HG03457 (cell line): ENCODE measurements at regions not wholly inside any gene's neighbourhood (a gene's known extent, or its start where the extent isn't known, plus 50 kb on each side); places are given as distances from the start of the nearest gene placed in this dataset.
"Not testable (repeated sequence)": the region's sequence is repeated elsewhere in the genome, so short reads cannot be mapped to it uniquely, and the experiment has no call there.

Source experiments
- ATAC-seq: cut with Tn5 transposase; IDR thresholded peaks from one replicate; pipeline ENCODE4 v1.9.1; 2021; ENCODE audit warnings: moderate number of reproducible peaks; ENCODE audit not compliant: unreplicated experiment

DNA sequence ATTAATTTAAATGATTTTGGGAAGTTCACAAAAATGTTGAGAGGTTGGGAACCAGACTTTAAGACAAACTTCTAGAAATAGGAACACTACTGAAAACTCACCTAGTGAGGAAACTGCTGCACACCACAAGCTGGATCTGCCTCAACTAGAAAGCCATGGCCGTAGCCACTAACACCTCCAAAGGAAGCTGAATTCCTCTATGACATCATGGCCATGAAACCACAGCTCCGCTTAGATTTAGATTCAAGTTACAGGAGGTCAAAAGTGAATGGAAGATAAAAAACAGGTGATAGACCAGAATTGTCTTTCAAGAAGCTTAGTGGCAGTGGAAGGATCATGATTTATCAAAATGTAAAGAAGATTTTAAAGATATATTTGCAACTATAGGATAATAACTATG, 208.8 kb upstream of the ALG10 start:
- ATAC-seq: no peak

GRCh38 chr12:33817713-33818112, 204.6 kb upstream of the ALG10 start:
- no peak for ATAC-seq

DNA sequence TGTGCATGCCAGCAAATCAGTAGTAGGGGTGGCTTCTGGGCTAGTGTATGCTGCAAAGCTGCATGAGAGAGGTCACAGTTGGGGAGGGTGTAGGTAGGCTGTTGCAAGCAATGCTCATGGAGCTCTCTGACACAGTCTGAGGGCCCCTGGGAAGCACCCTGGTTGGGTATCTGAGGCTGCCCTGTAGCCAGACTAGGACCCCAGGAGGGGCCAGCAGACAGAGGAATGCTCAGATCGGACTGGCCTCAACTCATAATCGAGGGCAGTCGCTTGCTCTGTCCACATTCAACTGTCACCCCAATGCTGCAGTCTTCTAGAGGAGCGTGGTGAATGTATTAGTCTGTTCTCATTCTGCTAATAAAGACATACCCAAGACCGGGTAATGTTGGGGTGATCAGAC, 204.0 kb upstream of the ALG10 start:
- no peak for ATAC-seq

- ATAC-seq: no peak
These were observed 196.9 kb upstream of the ALG10 start for GRCh38 chr12:33825442-33825841.

DNA sequence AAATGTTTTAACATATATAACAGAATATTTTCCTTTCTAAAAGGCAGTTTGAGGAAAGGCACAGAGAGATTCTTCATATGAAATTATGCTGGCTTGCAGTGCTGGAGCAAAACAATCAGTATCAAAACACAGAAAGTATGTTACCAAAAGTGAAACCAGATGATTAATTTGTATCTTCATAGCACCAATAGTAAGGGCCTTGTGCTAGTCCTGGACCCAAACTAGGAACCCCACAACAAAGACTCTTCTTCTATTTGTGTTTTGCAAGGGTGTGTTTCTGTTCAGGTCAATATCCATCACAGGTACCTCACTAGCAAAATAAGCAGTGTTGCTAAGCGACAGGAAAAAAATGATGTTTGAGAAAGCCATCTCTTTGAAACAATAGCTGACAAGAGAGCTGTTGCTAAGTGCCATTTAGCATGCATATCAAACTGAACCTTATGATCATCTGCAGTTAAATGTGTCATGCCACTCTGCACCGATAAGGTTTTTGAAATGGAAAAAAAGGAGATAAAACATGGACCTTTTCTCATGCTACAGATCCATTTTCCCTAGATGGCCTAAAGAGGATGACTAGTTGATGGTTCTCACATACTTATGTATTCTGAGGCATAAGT, 196.2 kb upstream of the ALG10 start:
- ATAC-seq: no peak

GRCh38 chr12:33828326-33828725, 194.0 kb upstream of the ALG10 start:
- ATAC-seq: no peak

DNA sequence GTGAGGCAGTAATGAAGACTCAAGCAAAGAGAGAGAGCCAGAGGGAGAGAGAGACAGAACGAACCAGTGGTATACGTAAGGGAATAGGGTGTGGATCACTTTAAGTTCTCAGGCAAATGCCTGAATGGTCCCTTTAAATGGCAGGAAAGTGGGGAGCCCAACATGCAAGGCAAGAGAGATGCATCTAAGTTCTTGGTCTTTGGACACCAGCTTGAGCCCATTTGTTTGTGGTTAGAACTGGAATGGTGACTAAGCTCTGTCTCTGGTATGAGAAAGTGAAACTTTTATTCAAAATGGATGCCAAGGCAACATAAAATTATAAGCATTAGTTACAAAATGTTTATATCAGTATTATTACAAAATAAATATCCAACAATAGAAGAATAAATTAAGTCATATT, 192.2 kb upstream of the ALG10 start:
- no peak for ATAC-seq

DNA sequence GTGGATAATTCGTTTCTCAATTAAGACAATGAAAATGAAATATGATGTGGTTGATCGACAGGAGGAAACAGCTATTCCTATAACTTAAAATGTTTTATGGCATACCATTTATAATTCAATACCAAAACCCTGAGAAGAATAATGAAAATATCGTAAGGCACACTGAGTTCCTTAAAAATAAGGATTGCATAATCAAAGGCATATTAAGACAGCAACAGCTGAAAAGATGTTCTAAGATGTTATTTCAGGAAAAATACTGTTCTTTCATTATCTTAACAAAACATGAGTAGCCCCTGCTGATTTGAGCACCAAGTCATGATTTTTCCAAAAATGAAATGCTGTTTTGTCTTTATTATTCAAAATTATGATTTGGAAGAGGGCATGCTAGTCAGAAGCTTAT, 189.4 kb upstream of the ALG10 start:
- ATAC-seq: no peak

GRCh38 chr12:33834672-33835071, 187.6 kb upstream of the ALG10 start:
- no peak for ATAC-seq

GRCh38 chr12:33876618-33877017, 145.7 kb upstream of the ALG10 start:
- no peak for ATAC-seq

DNA sequence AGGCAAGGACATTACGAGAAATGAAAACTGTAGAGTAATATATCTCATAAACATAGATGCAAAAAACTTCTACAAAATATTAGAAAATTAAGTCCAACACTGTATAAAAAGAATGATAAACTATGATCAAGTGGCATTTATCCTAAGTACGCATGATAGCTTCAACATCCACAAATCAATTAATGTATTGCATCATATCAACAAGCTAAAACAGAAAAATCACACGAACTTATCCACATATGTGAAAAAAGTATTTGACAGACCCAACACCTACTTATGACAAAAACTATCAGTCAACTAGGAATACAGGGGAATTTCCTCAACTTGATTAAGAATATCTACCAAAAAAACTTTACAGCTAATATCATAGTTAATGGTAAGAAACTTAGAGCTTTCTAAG, 129.9 kb upstream of the ALG10 start:
- no peak for ATAC-seq

DNA sequence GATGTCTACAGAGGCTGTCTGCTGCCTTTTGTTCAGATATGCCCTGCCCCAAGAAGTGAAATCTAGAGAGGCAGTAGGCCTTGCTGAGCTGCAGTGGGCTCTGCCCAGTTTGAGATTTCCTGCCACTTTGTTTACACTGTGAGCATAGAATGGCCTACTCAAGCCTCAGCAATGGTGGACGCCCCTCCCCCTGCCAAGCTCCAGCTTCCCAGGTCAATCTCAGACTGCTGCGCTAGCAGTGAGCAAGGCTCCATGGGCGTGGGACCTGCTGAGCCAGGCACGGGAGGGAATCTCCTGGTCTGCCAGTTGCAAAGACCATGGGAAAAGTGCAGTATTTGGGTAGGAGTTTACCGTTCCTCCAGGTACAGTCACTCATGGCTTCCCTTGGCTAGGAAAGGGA, 101.8 kb upstream of the ALG10 start:
- ATAC-seq: not testable (repeated sequence)

GRCh38 chr12:33926095-33926494, 96.2 kb upstream of the ALG10 start:
- no peak for ATAC-seq

GRCh38 chr12:33937669-33938068, 84.6 kb upstream of the ALG10 start:
- not testable (repeated sequence) for ATAC-seq

- no peak for ATAC-seq
These were observed 80.1 kb upstream of the ALG10 start for GRCh38 chr12:33942172-33942571.

GRCh38 chr12:33944703-33945437, 77.4 kb upstream of the ALG10 start:
- ATAC-seq: no peak

DNA sequence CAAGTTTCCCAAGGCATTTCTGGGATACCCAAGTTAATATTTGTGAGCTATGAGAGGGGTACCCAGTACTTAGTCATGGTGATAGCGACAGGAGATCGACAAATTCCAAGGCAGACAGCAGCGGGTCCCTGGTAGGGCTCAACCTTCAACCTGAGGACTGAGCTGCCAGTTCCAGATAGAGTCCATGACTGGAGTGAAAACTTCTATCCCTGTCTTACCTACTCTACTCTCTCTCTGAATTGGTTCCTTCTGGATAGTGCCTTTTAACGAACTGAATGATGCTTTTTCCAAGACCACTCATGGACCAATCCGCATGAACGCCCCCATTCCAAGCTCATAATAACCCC, 76.9 kb upstream of the ALG10 start:
- ATAC-seq: no peak

DNA sequence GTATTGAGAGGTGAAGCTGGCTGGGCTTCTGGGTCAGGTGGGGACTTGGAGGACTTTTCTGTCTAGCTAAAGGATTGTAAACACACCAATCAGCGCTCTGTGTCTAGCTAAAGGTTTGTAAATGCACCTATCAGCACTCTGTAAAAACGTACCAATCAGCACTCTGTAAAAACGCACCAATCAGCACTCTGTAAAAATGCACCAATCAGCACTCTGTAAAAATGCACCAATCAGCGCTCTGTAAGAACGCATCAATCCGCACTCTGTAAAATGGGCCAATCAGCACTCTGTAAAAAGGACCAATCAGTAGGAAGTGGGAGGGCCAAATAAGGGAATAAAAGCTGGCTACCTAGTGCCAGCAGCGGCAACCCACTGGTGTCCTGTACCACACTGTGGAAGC, 56.1 kb upstream of the ALG10 start:
- ATAC-seq: not testable (repeated sequence)

DNA sequence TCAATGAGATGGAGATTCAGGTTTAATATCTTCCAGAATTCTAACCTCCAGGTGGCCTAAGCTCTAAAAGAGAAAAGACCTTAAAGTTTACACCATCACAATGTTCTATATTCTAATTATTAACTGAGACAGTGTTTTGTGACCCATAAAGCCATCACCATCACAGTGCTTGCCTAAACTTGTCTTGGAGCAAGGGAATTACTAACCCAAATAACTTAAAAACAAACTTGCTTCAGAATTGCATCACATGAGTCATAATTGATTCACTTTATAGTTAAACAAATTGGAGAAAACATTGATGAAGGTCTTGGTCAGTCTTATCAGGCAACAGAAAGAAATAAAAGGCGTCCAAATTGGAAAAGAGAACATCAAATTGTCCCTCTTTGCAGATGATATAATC, 54.5 kb upstream of the ALG10 start:
- no peak for ATAC-seq
